ENCODE measurements at regions not wholly inside any gene's neighbourhood (a gene's known extent, or its start where the extent isn't known, plus 50 kb on each side); places are given as distances from the start of the nearest gene placed in this dataset.
"Not testable (repeated sequence)": the region's sequence is repeated elsewhere in the genome, so short reads cannot be mapped to it uniquely, and the experiment has no call there.

- TF ChIP-seq, protein P1, sequence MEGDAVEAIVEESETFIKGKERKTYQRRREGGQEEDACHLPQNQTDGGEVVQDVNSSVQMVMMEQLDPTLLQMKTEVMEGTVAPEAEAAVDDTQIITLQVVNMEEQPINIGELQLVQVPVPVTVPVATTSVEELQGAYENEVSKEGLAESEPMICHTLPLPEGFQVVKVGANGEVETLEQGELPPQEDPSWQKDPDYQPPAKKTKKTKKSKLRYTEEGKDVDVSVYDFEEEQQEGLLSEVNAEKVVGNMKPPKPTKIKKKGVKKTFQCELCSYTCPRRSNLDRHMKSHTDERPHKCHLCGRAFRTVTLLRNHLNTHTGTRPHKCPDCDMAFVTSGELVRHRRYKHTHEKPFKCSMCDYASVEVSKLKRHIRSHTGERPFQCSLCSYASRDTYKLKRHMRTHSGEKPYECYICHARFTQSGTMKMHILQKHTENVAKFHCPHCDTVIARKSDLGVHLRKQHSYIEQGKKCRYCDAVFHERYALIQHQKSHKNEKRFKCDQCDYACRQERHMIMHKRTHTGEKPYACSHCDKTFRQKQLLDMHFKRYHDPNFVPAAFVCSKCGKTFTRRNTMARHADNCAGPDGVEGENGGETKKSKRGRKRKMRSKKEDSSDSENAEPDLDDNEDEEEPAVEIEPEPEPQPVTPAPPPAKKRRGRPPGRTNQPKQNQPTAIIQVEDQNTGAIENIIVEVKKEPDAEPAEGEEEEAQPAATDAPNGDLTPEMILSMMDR (IDR thresholded peaks at IDR 0.05): not testable (repeated sequence)
- TF ChIP-seq POLR2A (IDR thresholded peaks at IDR 0.05): not testable (repeated sequence)
Observed at GRCh38 chr9:68639261-68639660, 65.8 kb upstream of the PIP5K1B start.

Measured in testis (tissue), 2 donors.